ENCODE measurements at regions not wholly inside any gene's neighbourhood (a gene's known extent, or its start where the extent isn't known, plus 50 kb on each side); places are given as distances from the start of the nearest gene placed in this dataset.

GRCh38 chr9:108105885-108106284 lies 616.3 kb upstream of the KLF4 start:
- no peaks in the 10 kb centered on the region for H3K27me3 ChIP-seq (ENCODE audit: low read depth, low read length)
- no peak overlapping the region for H3K4me2 ChIP-seq (ENCODE audit: low read length)
- no peaks in the 10 kb centered on the region for H3K9me3 ChIP-seq (ENCODE audit: insufficient read depth, low read length)
- no peaks in the 10 kb centered on the region for H3K4me1 ChIP-seq (ENCODE audit: low read length)
- no peak overlapping the region for H3K4me3 ChIP-seq (ENCODE audit: low read length)
- H4K20me1 ChIP-seq (ENCODE audit: insufficient read depth, low read length): no peaks in the 10 kb centered on the region
- no peaks in the 10 kb centered on the region for H3K36me3 ChIP-seq (replicated peaks; ENCODE audit: low read depth, low read length)
- no peaks in the 10 kb centered on the region for H3K79me2 ChIP-seq (ENCODE audit: low read length)
- H3K9ac ChIP-seq (ENCODE audit: low read length): no peak overlapping the region
- TF ChIP-seq CTCF (IDR thresholded peaks at IDR 0.05; ENCODE audit: low read depth, low read length): no peak
- no peak for TF ChIP-seq EZH2phosphoT487 (IDR thresholded peaks at IDR 0.05; ENCODE audit: low read depth)
- no peak overlapping the region for H2AFZ ChIP-seq (ENCODE audit: low read depth, low read length)
- H3K27ac ChIP-seq (ENCODE audit: low read length): no peak overlapping the region

GRCh38 chr9:108104991-108105390 lies 615.4 kb upstream of the KLF4 start:
- Histone ChIP-seq H3K4me1 (ENCODE audit: low read length) (no peaks in the 10 kb centered on the region), H3K4me3 (ENCODE audit: low read length) (no peak overlapping the region), H2AFZ (ENCODE audit: low read depth, low read length) (no peak overlapping the region), H4K20me1 (ENCODE audit: insufficient read depth, low read length) (no peaks in the 10 kb centered on the region), H3K36me3 (replicated peaks; ENCODE audit: low read depth, low read length) (no peaks in the 10 kb centered on the region), H3K4me2 (ENCODE audit: low read length) (no peak overlapping the region), H3K27me3 (ENCODE audit: low read depth, low read length) (no peaks in the 10 kb centered on the region), H3K79me2 (ENCODE audit: low read length) (no peaks in the 10 kb centered on the region), H3K9me3 (ENCODE audit: insufficient read depth, low read length) (no peaks in the 10 kb centered on the region), H3K9ac (ENCODE audit: low read length) (no peak overlapping the region), H3K27ac (ENCODE audit: low read length) (no peak overlapping the region)
- TF ChIP-seq EZH2phosphoT487 (IDR thresholded peaks at IDR 0.05; ENCODE audit: low read depth) (no peak), CTCF (IDR thresholded peaks at IDR 0.05; ENCODE audit: low read depth, low read length) (no peak)

GRCh38 chr9:108103046-108103693 lies 613.6 kb upstream of the KLF4 start:
- TF ChIP-seq CTCF (IDR thresholded peaks at IDR 0.05; ENCODE audit: low read depth, low read length): no peak
- TF ChIP-seq EZH2phosphoT487 (IDR thresholded peaks at IDR 0.05; ENCODE audit: low read depth): no peak
- Histone ChIP-seq H3K27me3 (ENCODE audit: low read depth, low read length) (no peaks in the 10 kb centered on the region), H4K20me1 (ENCODE audit: insufficient read depth, low read length) (no peaks in the 10 kb centered on the region), H3K9me3 (ENCODE audit: insufficient read depth, low read length) (no peaks in the 10 kb centered on the region), H3K4me3 (ENCODE audit: low read length) (no peak overlapping the region), H3K4me1 (ENCODE audit: low read length) (no peaks in the 10 kb centered on the region), H3K4me2 (ENCODE audit: low read length) (no peak overlapping the region), H3K36me3 (replicated peaks; ENCODE audit: low read depth, low read length) (no peaks in the 10 kb centered on the region), H3K27ac (ENCODE audit: low read length) (no peak overlapping the region), H3K9ac (ENCODE audit: low read length) (no peak overlapping the region), H2AFZ (ENCODE audit: low read depth, low read length) (no peak overlapping the region), H3K79me2 (ENCODE audit: low read length) (no peaks in the 10 kb centered on the region)

- Histone ChIP-seq H3K4me3 (ENCODE audit: low read length) (no peak overlapping the region), H4K20me1 (ENCODE audit: insufficient read depth, low read length) (no peaks in the 10 kb centered on the region), H3K4me2 (ENCODE audit: low read length) (no peak overlapping the region), H3K36me3 (replicated peaks; ENCODE audit: low read depth, low read length) (no peaks in the 10 kb centered on the region), H3K79me2 (ENCODE audit: low read length) (no peaks in the 10 kb centered on the region), H3K4me1 (ENCODE audit: low read length) (no peaks in the 10 kb centered on the region), H3K27ac (ENCODE audit: low read length) (no peak overlapping the region), H3K27me3 (ENCODE audit: low read depth, low read length) (no peaks in the 10 kb centered on the region), H3K9ac (ENCODE audit: low read length) (no peak overlapping the region), H2AFZ (ENCODE audit: low read depth, low read length) (no peak overlapping the region), H3K9me3 (ENCODE audit: insufficient read depth, low read length) (no peaks in the 10 kb centered on the region)
- TF ChIP-seq EZH2phosphoT487 (IDR thresholded peaks at IDR 0.05; ENCODE audit: low read depth) (no peak), CTCF (IDR thresholded peaks at IDR 0.05; ENCODE audit: low read depth, low read length) (no peak)
Observed at GRCh38 chr9:108101410-108101809, 611.8 kb upstream of the KLF4 start.
